Myocyte (in vitro differentiated cells): ENCODE measurements at regions not wholly inside any gene's neighbourhood (a gene's known extent, or its start where the extent isn't known, plus 50 kb on each side); places are given as distances from the start of the nearest gene placed in this dataset.

Experiments
- DNase-seq: peaks from one replicate; pipeline ENCODE4 v3.0.0-alpha.2; 2012; ENCODE audit warnings: low read depth

DNA sequence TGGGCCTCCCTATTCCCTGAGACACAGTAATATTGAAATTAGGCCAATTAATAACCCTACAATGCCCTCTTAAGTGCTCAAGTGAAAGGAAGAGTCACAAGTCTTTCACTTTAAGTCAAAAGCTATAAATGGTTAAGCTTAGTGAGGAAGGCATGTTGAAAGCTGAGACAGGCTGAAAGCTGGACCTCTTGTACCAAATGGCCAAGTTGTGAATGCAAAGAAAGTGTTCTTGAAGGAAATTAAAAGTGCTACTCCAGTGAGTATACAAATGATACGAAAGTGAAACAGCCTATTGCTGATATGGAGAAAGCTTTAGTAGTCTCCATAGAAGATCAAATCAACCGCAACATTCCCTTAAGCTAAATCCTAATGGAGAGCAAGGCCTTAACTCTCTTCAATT, 140.8 kb downstream of the PTCSC3 start:
- DNase-seq, result no peak

- DNase-seq, result no peak
Measured at GRCh38 chr14:36028665-36029064, 147.9 kb downstream of the PTCSC3 start.

- DNase-seq, result no peak
Measured at GRCh38 chr14:36028218-36028617, 148.3 kb downstream of the PTCSC3 start.

GRCh38 chr14:36027354-36027753, 149.2 kb downstream of the PTCSC3 start:
- DNase-seq, result no peak

DNA sequence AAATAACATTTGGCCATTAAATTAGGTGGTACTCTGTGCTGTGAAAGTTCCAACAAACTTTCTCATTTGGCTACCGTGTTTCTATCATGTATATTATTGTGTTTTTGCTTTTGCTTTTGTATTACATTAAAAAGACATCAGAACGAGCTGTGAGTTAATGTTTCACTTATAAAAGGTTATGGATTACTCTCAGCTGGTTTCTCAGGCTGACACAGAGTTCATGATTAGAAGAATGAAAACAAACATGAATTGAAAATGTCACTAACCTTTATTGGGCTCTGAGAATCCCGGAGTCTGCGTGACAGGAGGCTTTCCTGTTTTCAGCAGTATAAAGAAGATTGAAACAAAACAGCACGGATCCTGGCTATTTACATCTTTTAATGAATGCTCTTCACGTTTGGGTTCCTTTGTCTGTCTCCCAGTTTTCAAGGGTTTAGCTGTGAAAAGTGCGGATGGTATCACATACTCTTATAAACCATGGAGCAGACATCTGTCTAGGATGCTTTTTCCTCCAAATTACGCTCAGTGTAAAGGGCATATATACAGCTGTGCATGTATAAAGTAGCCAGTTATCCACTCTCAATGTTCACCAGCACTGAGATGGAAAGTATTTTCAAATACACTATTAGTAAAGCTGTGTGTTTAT, 153.6 kb downstream of the PTCSC3 start:
- no peak for DNase-seq

- DNase-seq, result no peak
Measured at GRCh38 chr14:36021591-36022320, 154.8 kb downstream of the PTCSC3 start.

GRCh38 chr14:36021030-36021422, 155.5 kb downstream of the PTCSC3 start:
- no peak for DNase-seq

DNA sequence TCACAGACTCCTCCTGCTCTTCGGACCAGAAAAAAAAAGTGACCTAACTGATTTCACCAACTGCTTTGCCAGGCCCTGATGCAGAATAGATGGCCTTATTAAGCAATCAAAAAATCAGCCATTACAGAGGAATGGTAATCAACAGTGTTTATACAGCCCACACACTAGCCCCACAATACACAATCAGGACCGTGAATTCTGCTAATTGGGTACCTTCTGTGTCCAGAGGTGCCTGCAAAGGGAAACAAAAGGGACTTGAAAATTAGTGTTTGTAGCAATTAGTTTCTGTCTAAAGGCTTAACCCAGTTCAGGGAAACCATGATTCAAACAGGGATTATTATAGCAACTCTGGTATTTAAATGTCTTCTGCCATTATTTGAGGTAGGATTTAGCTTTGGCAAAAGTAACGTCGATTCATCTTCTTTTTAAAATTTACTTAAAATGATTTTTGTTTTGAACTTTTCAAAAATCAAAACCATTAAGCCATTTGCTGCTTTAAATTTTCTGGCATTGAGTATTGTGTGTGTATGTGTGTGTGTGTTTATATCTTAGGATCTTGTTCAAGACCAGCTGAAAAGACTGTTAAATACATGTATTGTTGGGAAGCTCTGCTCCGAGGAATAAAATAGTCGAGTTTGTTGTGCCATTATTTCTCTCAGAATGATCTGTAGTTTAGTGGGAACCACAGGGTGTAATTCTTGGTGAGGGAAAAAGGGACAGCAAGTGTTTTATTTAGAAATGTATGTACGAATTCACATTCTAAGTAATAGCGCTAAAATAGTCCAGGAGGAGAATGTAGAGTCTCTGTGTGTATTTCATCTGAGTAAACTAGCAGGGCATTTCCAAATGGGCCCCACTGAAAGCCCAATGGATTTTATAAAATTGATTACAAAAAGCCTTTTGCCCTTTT, 156.1 kb downstream of the PTCSC3 start:
- no peak for DNase-seq

GRCh38 chr14:36019126-36019525, 157.4 kb downstream of the PTCSC3 start:
- DNase-seq, result no peak

DNA sequence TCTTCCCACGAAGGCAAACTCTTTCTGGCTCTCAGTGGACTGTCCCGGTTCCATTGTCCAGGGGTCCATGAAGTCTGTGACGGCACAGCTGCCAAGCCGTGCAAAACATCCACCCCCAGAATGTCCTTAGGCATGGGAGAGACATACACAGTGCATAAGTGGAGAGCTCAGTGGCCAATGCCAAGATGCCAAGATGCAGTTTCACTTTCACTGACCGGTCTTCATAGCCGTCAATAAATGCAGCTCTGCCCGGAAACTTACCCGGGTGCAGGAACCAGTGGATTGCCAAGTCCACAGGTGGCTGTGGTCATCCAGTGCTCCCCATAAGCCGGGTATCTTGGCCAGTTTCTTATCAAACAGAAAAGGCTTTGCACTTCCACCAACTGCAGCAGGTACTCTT, 162.3 kb downstream of the PTCSC3 start:
- DNase-seq, result no peak

GRCh38 chr14:36013483-36013882, 163.0 kb downstream of the PTCSC3 start:
- no peak for DNase-seq

DNA sequence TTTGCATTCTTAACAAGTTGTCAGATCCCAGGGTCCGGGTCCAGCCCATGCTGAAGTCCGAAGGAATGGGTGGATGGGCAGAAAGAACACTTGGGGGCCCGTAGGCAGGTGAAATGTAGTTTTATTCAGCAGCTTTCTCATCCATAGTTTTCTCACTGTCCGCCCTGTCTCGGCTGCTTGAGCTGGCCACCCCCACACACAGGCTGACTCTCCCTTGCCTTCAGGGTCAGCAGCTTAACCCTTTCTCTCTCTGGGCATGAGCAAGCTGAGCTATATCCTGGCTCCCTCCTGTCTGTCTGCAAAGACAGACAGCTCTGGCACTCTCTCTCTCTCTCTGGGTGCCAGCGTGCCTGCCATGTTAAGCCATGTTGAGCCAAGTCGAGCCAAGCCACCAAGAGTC, 163.9 kb downstream of the PTCSC3 start:
- DNase-seq, result no peak

DNA sequence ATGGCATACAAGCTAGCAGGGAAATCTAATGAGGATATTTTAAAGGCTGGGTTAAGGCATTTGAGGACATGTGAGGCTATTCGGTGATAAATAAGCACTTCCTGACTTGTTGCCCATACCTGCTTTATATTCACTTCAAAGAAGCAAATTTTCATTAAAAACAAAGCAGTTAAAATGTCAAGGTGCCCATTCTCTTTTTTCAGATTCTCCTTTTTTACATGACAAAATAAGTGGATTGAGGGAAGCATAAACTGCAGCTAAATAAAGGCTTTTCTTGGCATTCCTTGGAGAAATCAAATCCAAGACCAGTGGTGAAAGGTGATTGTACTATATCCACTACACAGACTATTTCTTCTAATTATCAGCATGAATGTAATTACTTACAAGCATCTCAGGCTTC, 166.9 kb downstream of the PTCSC3 start:
- DNase-seq, result no peak

DNA sequence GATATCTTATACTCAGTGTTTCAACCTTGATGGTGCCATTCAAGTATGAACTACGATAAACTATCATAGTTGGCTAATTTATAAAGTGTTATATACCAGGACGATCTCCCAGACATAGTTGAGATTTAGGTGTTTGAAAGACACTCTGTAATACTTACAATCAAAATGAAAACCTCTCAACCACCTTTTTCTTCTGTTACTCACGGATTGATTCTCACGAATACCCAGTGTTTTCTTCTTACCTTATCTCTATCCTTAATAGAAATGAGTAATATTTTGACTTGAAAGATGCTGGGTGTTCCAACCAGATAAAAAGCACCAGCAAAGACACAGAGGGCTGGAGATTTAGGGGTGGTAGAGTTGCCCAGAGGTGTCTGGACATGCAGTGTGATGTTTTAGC, 169.9 kb downstream of the PTCSC3 start:
- DNase-seq, result no peak

DNA sequence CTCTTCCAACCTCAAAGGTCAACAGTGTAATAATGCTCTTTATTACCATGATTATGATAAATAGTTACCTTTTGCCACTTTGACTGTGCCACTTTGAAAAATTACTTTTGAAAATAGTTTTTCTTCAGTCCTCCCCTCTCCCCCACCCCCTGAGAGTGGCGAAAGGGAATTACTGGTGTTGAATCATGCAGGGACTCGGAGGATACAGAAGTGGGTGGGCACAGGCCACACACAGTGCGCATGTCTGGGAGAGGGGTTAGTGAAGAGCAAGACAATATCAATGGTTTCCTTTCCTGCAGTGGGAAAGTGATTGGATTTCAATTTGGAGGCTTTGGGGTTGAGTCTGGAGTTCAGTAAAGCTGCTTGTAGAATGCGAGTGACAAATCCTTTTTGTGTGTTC, 170.9 kb downstream of the PTCSC3 start:
- no peak for DNase-seq

GRCh38 chr14:36001936-36002335, 174.6 kb downstream of the PTCSC3 start:
- no peak for DNase-seq

DNA sequence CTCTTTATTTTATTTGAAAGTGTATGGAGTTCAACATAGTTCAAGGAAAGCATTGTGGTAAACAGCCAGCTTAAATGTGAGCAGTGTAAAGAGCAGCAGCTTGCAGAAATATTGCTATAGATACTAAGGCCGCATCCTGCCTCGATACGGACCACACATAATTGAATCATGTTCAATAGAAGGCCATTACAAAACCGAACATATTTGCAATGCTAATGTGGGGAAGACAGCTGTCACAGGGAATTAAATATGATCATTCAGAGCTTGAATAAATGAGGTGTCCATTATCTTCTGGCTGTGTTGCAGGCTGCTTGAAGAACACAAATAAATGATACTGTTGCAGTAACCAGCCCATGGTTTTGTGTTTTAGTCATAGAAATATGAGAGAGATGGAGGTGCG, 173.2 kb downstream of the BRMS1L start:
- no peak for DNase-seq

DNA sequence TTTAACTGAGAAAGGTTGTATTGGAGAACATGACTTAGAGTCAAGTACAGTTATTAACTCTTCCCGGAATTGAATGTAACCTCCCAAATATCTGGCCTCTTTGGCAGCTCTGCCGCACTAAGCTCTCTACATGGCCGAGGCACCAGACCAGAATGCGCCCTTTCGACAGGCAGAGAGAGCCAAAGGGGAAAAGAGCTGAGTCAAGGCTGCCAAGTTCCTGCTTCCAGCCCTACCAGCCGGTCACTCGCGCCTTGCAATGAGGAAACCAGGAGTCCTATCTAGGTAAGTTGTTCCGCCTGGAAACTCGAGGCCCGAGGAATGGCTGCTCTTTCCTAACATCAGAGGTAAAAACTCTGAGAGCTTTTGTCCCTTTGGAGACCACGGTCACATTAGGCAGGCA, 172.2 kb downstream of the BRMS1L start:
- no peak for DNase-seq

GRCh38 chr14:35993684-35993960, 167.5 kb downstream of the BRMS1L start:
- DNase-seq, result no peak

DNA sequence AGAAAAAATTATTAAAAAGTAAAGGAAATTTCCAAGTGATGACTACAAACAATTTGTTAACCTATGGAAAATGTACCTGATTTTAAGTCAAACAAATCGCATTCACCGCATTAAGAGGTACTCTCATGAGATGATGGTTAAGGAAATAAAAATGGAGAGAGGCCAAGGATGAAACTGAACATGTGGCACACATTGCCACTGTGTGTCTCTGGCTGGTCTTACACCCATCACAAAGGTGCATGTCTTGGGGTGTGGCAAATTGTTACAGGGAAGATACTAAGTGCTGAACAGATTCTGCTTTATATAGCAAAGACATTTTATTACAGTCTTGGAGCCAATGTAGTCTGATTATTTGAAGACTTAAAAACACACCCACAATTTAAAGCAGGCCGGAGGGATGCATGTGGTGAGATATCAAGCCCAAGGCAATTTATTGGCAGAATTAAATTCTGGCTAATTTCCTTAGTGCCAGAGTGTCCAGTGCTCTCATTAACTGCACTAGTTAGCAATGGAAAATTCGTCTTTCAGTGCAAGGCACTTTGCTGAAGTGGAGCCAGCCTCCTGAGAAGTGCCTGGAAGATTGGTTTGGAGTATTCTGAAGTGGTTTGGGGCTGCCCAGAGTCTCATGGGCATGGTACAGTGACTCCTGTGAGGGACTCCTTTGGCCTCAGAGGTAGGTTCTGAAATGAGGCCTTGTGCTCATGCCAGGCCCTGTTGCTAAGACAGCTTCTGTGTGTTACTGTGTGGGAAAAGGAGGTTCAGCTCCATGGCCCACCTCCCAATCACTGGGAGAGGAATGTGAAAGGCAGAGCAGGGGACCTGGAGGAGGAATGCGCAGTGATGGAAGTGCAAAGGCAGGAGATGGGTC, 166.9 kb downstream of the BRMS1L start:
- no peak for DNase-seq

GRCh38 chr14:35991356-35991755, 165.2 kb downstream of the BRMS1L start:
- no peak for DNase-seq
